ENCODE measurements at regions not wholly inside any gene's neighbourhood (a gene's known extent, or its start where the extent isn't known, plus 50 kb on each side); places are given as distances from the start of the nearest gene placed in this dataset.

GRCh38 chr7:81370822-81371221 is 399.0 kb downstream of the HGF start:
- no peak overlapping the region for H3K4me3 ChIP-seq
- no peaks in the 10 kb centered on the region for H3K9me3 ChIP-seq
- WGBS, result 52% methylated on average over 1 of the region's 1 CpG
- TF ChIP-seq POLR2AphosphoS5 (IDR thresholded peaks at IDR 0.05), result no peak
- TF ChIP-seq EP300 (IDR thresholded peaks at IDR 0.05), result no peak
- no peak for TF ChIP-seq CTCF (IDR thresholded peaks at IDR 0.05)
- no peak for TF ChIP-seq POLR2A (IDR thresholded peaks at IDR 0.05; ENCODE audit: low read depth)
- no peak for DNase-seq (ENCODE audit: extremely low spot score)
- H3K27me3 ChIP-seq, result no peaks in the 10 kb centered on the region
- no peak overlapping the region for H3K27ac ChIP-seq (replicated peaks in 1 of 4)
- intact Hi-C loops (cut with DNase I), result no loop called here
- H3K4me1 ChIP-seq, result peaks cover 0 to 13% (median 3%) of the 10 kb centered on the region in 4 donors
- H3K36me3 ChIP-seq, result no peaks in the 10 kb centered on the region

GRCh38 chr7:81367326-81367931 is 402.4 kb downstream of the HGF start:
- Histone ChIP-seq H3K27ac (replicated peaks in 1 of 4) (peak overlapping the region in 1 of 4 donors; percentile 24), H3K4me1 (peaks cover 0 to 13% (median 3%) of the 10 kb centered on the region in 4 donors), H3K27me3 (no peaks in the 10 kb centered on the region), H3K9me3 (no peaks in the 10 kb centered on the region), H3K36me3 (no peaks in the 10 kb centered on the region), H3K4me3 (no peak overlapping the region)
- WGBS, result 85% methylated on average over 3 of the region's 3 CpGs
- DNase-seq (ENCODE audit: extremely low spot score), result no peak
- intact Hi-C loops (cut with DNase I), result no loop called here
- TF ChIP-seq POLR2AphosphoS5 (IDR thresholded peaks at IDR 0.05), result no peak
- TF ChIP-seq POLR2A (IDR thresholded peaks at IDR 0.05; ENCODE audit: low read depth), result no peak
- no peak for TF ChIP-seq CTCF (IDR thresholded peaks at IDR 0.05)
- TF ChIP-seq EP300 (IDR thresholded peaks at IDR 0.05), result no peak

GRCh38 chr7:81366546-81366945 is 403.3 kb downstream of the HGF start:
- intact Hi-C loops (cut with DNase I), result no loop called here
- no peak for TF ChIP-seq POLR2A (IDR thresholded peaks at IDR 0.05; ENCODE audit: low read depth)
- TF ChIP-seq CTCF (IDR thresholded peaks at IDR 0.05), result no peak
- TF ChIP-seq POLR2AphosphoS5 (IDR thresholded peaks at IDR 0.05), result no peak
- no peak for TF ChIP-seq EP300 (IDR thresholded peaks at IDR 0.05)
- Histone ChIP-seq H3K27me3 (no peaks in the 10 kb centered on the region), H3K4me1 (peaks cover 0 to 12% (median 3%) of the 10 kb centered on the region in 4 donors), H3K9me3 (no peaks in the 10 kb centered on the region), H3K36me3 (no peaks in the 10 kb centered on the region), H3K4me3 (no peak overlapping the region), H3K27ac (replicated peaks in 1 of 4) (no peak overlapping the region)
- DNase-seq (ENCODE audit: extremely low spot score), result no peak

GRCh38 chr7:81361769-81362312 is 408.0 kb downstream of the HGF start:
- H3K27me3 ChIP-seq, result no peaks in the 10 kb centered on the region
- no peaks in the 10 kb centered on the region for H3K4me1 ChIP-seq
- WGBS, result 63% methylated on average over 2 of the region's 2 CpGs
- no peak overlapping the region for H3K27ac ChIP-seq (replicated peaks in 1 of 4)
- no peaks in the 10 kb centered on the region for H3K9me3 ChIP-seq
- no peak overlapping the region for H3K4me3 ChIP-seq
- DNase-seq (ENCODE audit: extremely low spot score), result no peak
- no peaks in the 10 kb centered on the region for H3K36me3 ChIP-seq
- intact Hi-C loops (cut with DNase I), result no loop called here
- no peak for TF ChIP-seq EP300 (IDR thresholded peaks at IDR 0.05)
- TF ChIP-seq CTCF (IDR thresholded peaks at IDR 0.05), result no peak
- TF ChIP-seq POLR2A (IDR thresholded peaks at IDR 0.05; ENCODE audit: low read depth), result no peak
- TF ChIP-seq POLR2AphosphoS5 (IDR thresholded peaks at IDR 0.05), result no peak

GRCh38 chr7:81355911-81356310 is 413.9 kb downstream of the HGF start:
- intact Hi-C loops (cut with DNase I), result no loop called here

More at GRCh38 chr7:81355911-81356310, 413.9 kb downstream of the HGF start:
- Histone ChIP-seq H3K9me3 (no peaks in the 10 kb centered on the region), H3K4me1 (no peaks in the 10 kb centered on the region), H3K4me3 (no peak overlapping the region), H3K27me3 (no peaks in the 10 kb centered on the region), H3K36me3 (no peaks in the 10 kb centered on the region), H3K27ac (replicated peaks in 1 of 4) (no peak overlapping the region)
- TF ChIP-seq EP300 (IDR thresholded peaks at IDR 0.05) (no peak), POLR2A (IDR thresholded peaks at IDR 0.05; ENCODE audit: low read depth) (no peak), CTCF (IDR thresholded peaks at IDR 0.05) (no peak), POLR2AphosphoS5 (IDR thresholded peaks at IDR 0.05) (no peak)
- 46% methylated on average over 2 of the region's 2 CpGs for WGBS
- no peak for DNase-seq (ENCODE audit: extremely low spot score)

Measured in esophagus muscularis mucosa (tissue), 4 donors.